ENCODE measurements at regions not wholly inside any gene's neighbourhood (a gene's known extent, or its start where the extent isn't known, plus 50 kb on each side); places are given as distances from the start of the nearest gene placed in this dataset.

- no peak overlapping the region for H3K9ac ChIP-seq (ENCODE audit: low read depth, low read length)
- no peaks in the 10 kb centered on the region for H3K4me1 ChIP-seq (ENCODE audit: insufficient read depth, low read length)
- H3K9me3 ChIP-seq (ENCODE audit: control insufficient read depth, insufficient read depth, low read length): peaks cover 6% of the 10 kb centered on the region; the same call in 1 of the 2 replicates
- no peaks in the 10 kb centered on the region for H3K36me3 ChIP-seq (ENCODE audit: insufficient read depth, low read length)
These were observed 811.9 kb upstream of the PCDH7 start for GRCh38 chr4:29908276-29908675.

GRCh38 chr4:29927895-29928294 lies 792.3 kb upstream of the PCDH7 start:
- no peaks in the 10 kb centered on the region for H3K9me3 ChIP-seq (ENCODE audit: control insufficient read depth, insufficient read depth, low read length)
- H3K36me3 ChIP-seq (ENCODE audit: insufficient read depth, low read length): no peaks in the 10 kb centered on the region
- H3K4me1 ChIP-seq (ENCODE audit: insufficient read depth, low read length): no peaks in the 10 kb centered on the region
- no peak overlapping the region for H3K9ac ChIP-seq (ENCODE audit: low read depth, low read length)

GRCh38 chr4:29948451-29948850 lies 771.7 kb upstream of the PCDH7 start:
- Histone ChIP-seq H3K9me3 (ENCODE audit: control insufficient read depth, insufficient read depth, low read length) (peaks cover 4% of the 10 kb centered on the region; the same call in 1 of the 2 replicates), H3K36me3 (ENCODE audit: insufficient read depth, low read length) (no peaks in the 10 kb centered on the region), H3K4me1 (ENCODE audit: insufficient read depth, low read length) (no peaks in the 10 kb centered on the region), H3K9ac (ENCODE audit: low read depth, low read length) (no peak overlapping the region)

- Histone ChIP-seq H3K9me3 (ENCODE audit: control insufficient read depth, insufficient read depth, low read length) (peaks cover 4% of the 10 kb centered on the region; the same call in 1 of the 2 replicates), H3K4me1 (ENCODE audit: insufficient read depth, low read length) (no peaks in the 10 kb centered on the region), H3K36me3 (ENCODE audit: insufficient read depth, low read length) (no peaks in the 10 kb centered on the region), H3K9ac (ENCODE audit: low read depth, low read length) (no peak overlapping the region)
These were observed 771.3 kb upstream of the PCDH7 start for GRCh38 chr4:29948858-29949257.

GRCh38 chr4:29966386-29966785 lies 753.8 kb upstream of the PCDH7 start:
- Histone ChIP-seq H3K36me3 (ENCODE audit: insufficient read depth, low read length) (no peaks in the 10 kb centered on the region), H3K9ac (ENCODE audit: low read depth, low read length) (no peak overlapping the region), H3K9me3 (ENCODE audit: control insufficient read depth, insufficient read depth, low read length) (no peaks in the 10 kb centered on the region), H3K4me1 (ENCODE audit: insufficient read depth, low read length) (peaks cover 3% of the 10 kb centered on the region; the same call in 1 of the 2 replicates)

- Histone ChIP-seq H3K36me3 (ENCODE audit: insufficient read depth, low read length) (no peaks in the 10 kb centered on the region), H3K9me3 (ENCODE audit: control insufficient read depth, insufficient read depth, low read length) (no peaks in the 10 kb centered on the region), H3K9ac (ENCODE audit: low read depth, low read length) (no peak overlapping the region), H3K4me1 (ENCODE audit: insufficient read depth, low read length) (peaks cover 3% of the 10 kb centered on the region; the same call in 1 of the 2 replicates)
These were observed 749.5 kb upstream of the PCDH7 start for GRCh38 chr4:29970626-29971025.

GRCh38 chr4:29972121-29972520 lies 748.0 kb upstream of the PCDH7 start:
- Histone ChIP-seq H3K36me3 (ENCODE audit: insufficient read depth, low read length) (no peaks in the 10 kb centered on the region), H3K9ac (ENCODE audit: low read depth, low read length) (no peak overlapping the region), H3K9me3 (ENCODE audit: control insufficient read depth, insufficient read depth, low read length) (no peaks in the 10 kb centered on the region)

GRCh38 chr4:29983890-29984289 lies 736.3 kb upstream of the PCDH7 start:
- H3K36me3 ChIP-seq (ENCODE audit: insufficient read depth, low read length): no peaks in the 10 kb centered on the region
- H3K4me1 ChIP-seq (ENCODE audit: insufficient read depth, low read length): no peaks in the 10 kb centered on the region
- no peak overlapping the region for H3K9ac ChIP-seq (ENCODE audit: low read depth, low read length)
- H3K9me3 ChIP-seq (ENCODE audit: control insufficient read depth, insufficient read depth, low read length): no peaks in the 10 kb centered on the region

More at GRCh38 chr4:29972121-29972520, 748.0 kb upstream of the PCDH7 start:
- H3K4me1 ChIP-seq (ENCODE audit: insufficient read depth, low read length): peaks cover 3% of the 10 kb centered on the region; the same call in 1 of the 2 replicates

- H3K4me1 ChIP-seq (ENCODE audit: insufficient read depth, low read length): no peaks in the 10 kb centered on the region
- H3K36me3 ChIP-seq (ENCODE audit: insufficient read depth, low read length): no peaks in the 10 kb centered on the region
- H3K9me3 ChIP-seq (ENCODE audit: control insufficient read depth, insufficient read depth, low read length): no peaks in the 10 kb centered on the region
- no peak overlapping the region for H3K9ac ChIP-seq (ENCODE audit: low read depth, low read length)
These were observed 718.5 kb upstream of the PCDH7 start for GRCh38 chr4:30001628-30002027.

GRCh38 chr4:30002341-30002740 lies 717.8 kb upstream of the PCDH7 start:
- Histone ChIP-seq H3K9me3 (ENCODE audit: control insufficient read depth, insufficient read depth, low read length) (no peaks in the 10 kb centered on the region), H3K36me3 (ENCODE audit: insufficient read depth, low read length) (no peaks in the 10 kb centered on the region), H3K4me1 (ENCODE audit: insufficient read depth, low read length) (no peaks in the 10 kb centered on the region), H3K9ac (ENCODE audit: low read depth, low read length) (no peak overlapping the region)

GRCh38 chr4:30005995-30006394 lies 714.2 kb upstream of the PCDH7 start:
- Histone ChIP-seq H3K4me1 (ENCODE audit: insufficient read depth, low read length) (no peaks in the 10 kb centered on the region), H3K9me3 (ENCODE audit: control insufficient read depth, insufficient read depth, low read length) (no peaks in the 10 kb centered on the region), H3K9ac (ENCODE audit: low read depth, low read length) (no peak overlapping the region), H3K36me3 (ENCODE audit: insufficient read depth, low read length) (no peaks in the 10 kb centered on the region)

- no peak overlapping the region for H3K9ac ChIP-seq (ENCODE audit: low read depth, low read length)
- H3K9me3 ChIP-seq (ENCODE audit: control insufficient read depth, insufficient read depth, low read length): no peaks in the 10 kb centered on the region
- no peaks in the 10 kb centered on the region for H3K36me3 ChIP-seq (ENCODE audit: insufficient read depth, low read length)
- no peaks in the 10 kb centered on the region for H3K4me1 ChIP-seq (ENCODE audit: insufficient read depth, low read length)
These were observed 695.6 kb upstream of the PCDH7 start for GRCh38 chr4:30024526-30024925.

- Histone ChIP-seq H3K9me3 (ENCODE audit: control insufficient read depth, insufficient read depth, low read length) (no peaks in the 10 kb centered on the region), H3K4me1 (ENCODE audit: insufficient read depth, low read length) (no peaks in the 10 kb centered on the region), H3K36me3 (ENCODE audit: insufficient read depth, low read length) (no peaks in the 10 kb centered on the region), H3K9ac (ENCODE audit: low read depth, low read length) (no peak overlapping the region)
These were observed 691.3 kb upstream of the PCDH7 start for GRCh38 chr4:30028826-30029225.

- no peaks in the 10 kb centered on the region for H3K9me3 ChIP-seq (ENCODE audit: control insufficient read depth, insufficient read depth, low read length)
- H3K9ac ChIP-seq (ENCODE audit: low read depth, low read length): no peak overlapping the region
- H3K36me3 ChIP-seq (ENCODE audit: insufficient read depth, low read length): no peaks in the 10 kb centered on the region
- peaks cover 6% of the 10 kb centered on the region; the same call in 1 of the 2 replicates for H3K4me1 ChIP-seq (ENCODE audit: insufficient read depth, low read length)
These were observed 664.0 kb upstream of the PCDH7 start for GRCh38 chr4:30056016-30056766.

GRCh38 chr4:30068234-30068633 lies 651.9 kb upstream of the PCDH7 start:
- H3K9ac ChIP-seq (ENCODE audit: low read depth, low read length): no peak overlapping the region

More at GRCh38 chr4:30068234-30068633, 651.9 kb upstream of the PCDH7 start:
- Histone ChIP-seq H3K9me3 (ENCODE audit: control insufficient read depth, insufficient read depth, low read length) (no peaks in the 10 kb centered on the region), H3K4me1 (ENCODE audit: insufficient read depth, low read length) (no peaks in the 10 kb centered on the region), H3K36me3 (ENCODE audit: insufficient read depth, low read length) (no peaks in the 10 kb centered on the region)

All from ES-I3 (cell line).